GM10266 (cell line): ENCODE measurements at regions not wholly inside any gene's neighbourhood (a gene's known extent, or its start where the extent isn't known, plus 50 kb on each side); places are given as distances from the start of the nearest gene placed in this dataset.

ENCODE experiments used
- DNase-seq: peaks from one replicate; pipeline ENCODE4 v3.0.0; 2012; ENCODE audit errors: extremely low spot score
- CTCF ChIP-seq: IDR thresholded peaks from 2 replicates; pipeline ENCODE4 v1.5.1; 2012; ENCODE audit warnings: mild to moderate bottlenecking, low read depth; ENCODE audit not compliant: control insufficient read depth, insufficient read depth; ENCODE audit errors: missing control alignments

- DNase-seq: no peak
- no peak for TF ChIP-seq CTCF
Observed at GRCh38 chr4:123922847-123923246, 526.3 kb downstream of the SPRY1 start.

- DNase-seq: no peak
- TF ChIP-seq CTCF: no peak
Observed at GRCh38 chr4:123924536-123924935, 527.9 kb downstream of the SPRY1 start.

GRCh38 chr4:123929565-123929964, 533.0 kb downstream of the SPRY1 start:
- TF ChIP-seq CTCF: no peak
- DNase-seq: no peak

GRCh38 chr4:123930996-123931395, 534.4 kb downstream of the SPRY1 start:
- DNase-seq: no peak
- TF ChIP-seq CTCF: no peak

- TF ChIP-seq CTCF: no peak
- no peak for DNase-seq
Observed at GRCh38 chr4:123934096-123934495, 537.5 kb downstream of the SPRY1 start.

GRCh38 chr4:123936621-123937043, 540.0 kb downstream of the SPRY1 start:
- DNase-seq: no peak
- no peak for TF ChIP-seq CTCF

GRCh38 chr4:123937581-123937980, 541.0 kb downstream of the SPRY1 start:
- no peak for DNase-seq
- TF ChIP-seq CTCF: no peak

GRCh38 chr4:123939621-123940020, 543.0 kb downstream of the SPRY1 start:
- TF ChIP-seq CTCF: no peak
- no peak for DNase-seq
